NOMO-1 treated with dmso at 0.1 percent for 144 hours (cell line): ENCODE measurements at regions not wholly inside any gene's neighbourhood (a gene's known extent, or its start where the extent isn't known, plus 50 kb on each side); places are given as distances from the start of the nearest gene placed in this dataset.
A peak's percentile ranks its signal among the peaks of the same experiment; 100 is the strongest.

ENCODE experiments used
- DNase-seq: peaks from one replicate; lab custom pipeline; 2025; ENCODE audit not compliant: unreplicated experiment; lab: John Stamatoyannopoulos, UW

GRCh38 chr10:78357141-78358063, 323.7 kb downstream of the RPS24 start:
- DNase-seq, result no peak

- DNase-seq, result no peak
These were observed 324.7 kb downstream of the RPS24 start for GRCh38 chr10:78358351-78358750.

GRCh38 chr10:78358982-78359381, 325.3 kb downstream of the RPS24 start:
- no peak for DNase-seq

- DNase-seq, result no peak
These were observed 326.0 kb downstream of the RPS24 start for GRCh38 chr10:78359640-78360091.

GRCh38 chr10:78360284-78360683, 326.6 kb downstream of the RPS24 start:
- no peak for DNase-seq

GRCh38 chr10:78361031-78361430, 327.4 kb downstream of the RPS24 start:
- no peak for DNase-seq

GRCh38 chr10:78362406-78363022, 328.9 kb downstream of the RPS24 start:
- peak; percentile 38 for DNase-seq

- DNase-seq, result no peak
These were observed 329.5 kb downstream of the RPS24 start for GRCh38 chr10:78363190-78363589.

GRCh38 chr10:78365694-78366093, 332.0 kb downstream of the RPS24 start:
- no peak for DNase-seq

GRCh38 chr10:78366663-78367411, 333.2 kb downstream of the RPS24 start:
- DNase-seq, result no peak

- DNase-seq, result no peak
These were observed 334.1 kb downstream of the RPS24 start for GRCh38 chr10:78367751-78368150.

GRCh38 chr10:78371136-78371535, 337.5 kb downstream of the RPS24 start:
- DNase-seq, result no peak

GRCh38 chr10:78372806-78373205, 339.1 kb downstream of the RPS24 start:
- DNase-seq, result no peak

GRCh38 chr10:78374331-78375028, 340.8 kb downstream of the RPS24 start:
- DNase-seq, result no peak

- no peak for DNase-seq
These were observed 342.5 kb downstream of the RPS24 start for GRCh38 chr10:78375854-78376785.

- no peak for DNase-seq
These were observed 343.7 kb downstream of the RPS24 start for GRCh38 chr10:78377356-78377755.

GRCh38 chr10:78378192-78378591, 344.5 kb downstream of the RPS24 start:
- DNase-seq, result no peak

- DNase-seq, result no peak
These were observed 347.4 kb downstream of the RPS24 start for GRCh38 chr10:78381107-78381506.

- no peak for DNase-seq
These were observed 348.4 kb downstream of the RPS24 start for GRCh38 chr10:78382047-78382446.

GRCh38 chr10:78382772-78383171, 349.1 kb downstream of the RPS24 start:
- DNase-seq, result no peak
